Endothelial cell of umbilical vein (primary cell): ENCODE measurements at regions not wholly inside any gene's neighbourhood (a gene's known extent, or its start where the extent isn't known, plus 50 kb on each side); places are given as distances from the start of the nearest gene placed in this dataset.

Source experiments
- BruUV-seq: library from RNA; stranded (reverse); fragments of 400-500 nt; replicated peaks from 2 replicates; lab custom pipeline; 2021; lab: Mats Ljungman, UMichigan
- CTCF ChIA-PET: fragments of 300-600, 350-600 bp; sonication (Branson Sonifier 250); formaldehyde crosslinking; loops from one replicate; lab custom pipeline; 2021; ENCODE audit warnings: antibody characterized with exemption, inconsistent platforms; lab: Charles Lee
- POLR2A ChIA-PET: fragments of 300-600, 350-600 bp; sonication (Branson Sonifier 250); formaldehyde crosslinking; loops from one replicate; lab custom pipeline; 2021; ENCODE audit warnings: antibody characterized with exemption, inconsistent platforms; lab: Charles Lee
- DNase-seq: peaks from one replicate; pipeline ENCODE4 v3.0.0-alpha.2; 2011; ENCODE audit warnings: low read depth, low spot score
- FAIRE-seq: peaks from 2 replicates; lab custom pipeline; 2011; peaks lifted over from hg19 to GRCh38; lab: Jason Lieb, UNC
- H2AFZ ChIP-seq: 2 replicates; pipeline ENCODE4 v1.6.0; 2012; ENCODE audit warnings: low read depth, low read length, control low read depth, inconsistent platforms
- H3K27ac ChIP-seq: 2 replicates; pipeline ENCODE4 v1.5.1; 2011; ENCODE audit warnings: low read depth, mild to moderate bottlenecking, control low read depth, low read length, moderate library complexity; ENCODE audit not compliant: insufficient read depth
- H3K27me3 ChIP-seq, 2 experiments: 2 replicates each; pipeline versions ENCODE4 v1.6.0 to v1.6.1; 2011; ENCODE audit warnings: low read length in 2 of 2, mixed read lengths in 1 of 2; ENCODE audit not compliant: control insufficient read depth in 2 of 2, insufficient read depth in 2 of 2
- H3K36me3 ChIP-seq, 2 experiments: 2 replicates in 1 of 2; 3 replicates in 1 of 2; pipeline ENCODE4 v1.5.1; 2011; ENCODE audit warnings: low read length in 2 of 2, mild to moderate bottlenecking in 1 of 2, moderate library complexity in 1 of 2; ENCODE audit not compliant: control insufficient read depth in 2 of 2, insufficient read depth in 2 of 2; ENCODE audit errors: extremely low read depth in 1 of 2
- H3K4me1 ChIP-seq: 3 replicates; pipeline ENCODE4 v1.5.1; 2011; ENCODE audit warnings: mild to moderate bottlenecking, low read length; ENCODE audit not compliant: control insufficient read depth, insufficient read depth; ENCODE audit errors: extremely low read depth
- H3K4me2 ChIP-seq: 2 replicates; pipeline ENCODE4 v1.6.1; 2011; ENCODE audit warnings: low read length, control low read depth, mixed read lengths; ENCODE audit not compliant: insufficient read depth
- H3K4me3 ChIP-seq, 3 experiments: fragments of 200-600 bp in 1 of 3; sonication (generic), shearing (Covaris generic) in 1 of 3; replicated peaks in 1 of 3; 2 replicates each; pipeline ENCODE4 v1.5.1; 2011 to 2016; ENCODE audit warnings: control low read depth in 3 of 3, low read length in 3 of 3, mild to moderate bottlenecking in 2 of 3, inconsistent platforms in 1 of 3, low read depth in 1 of 3, moderate library complexity in 1 of 3; ENCODE audit not compliant: insufficient read depth in 1 of 3
- H3K79me2 ChIP-seq: 2 replicates; pipeline ENCODE4 v1.6.0; 2012; ENCODE audit warnings: low read length, inconsistent platforms; ENCODE audit not compliant: control insufficient read depth, insufficient read depth
- H3K9ac ChIP-seq: replicated peaks from 2 replicates; pipeline ENCODE3; 2011; ENCODE audit warnings: low read length, control low read depth; ENCODE audit not compliant: insufficient read depth; ENCODE audit errors: extremely low read depth
- H3K9me1 ChIP-seq: replicated peaks from 3 replicates; pipeline ENCODE4 v1.6.0; 2011; ENCODE audit warnings: mild to moderate bottlenecking, low read length; ENCODE audit not compliant: control insufficient read depth, insufficient read depth; ENCODE audit errors: extremely low read depth
- H3K9me3 ChIP-seq: replicated peaks from 2 replicates; pipeline ENCODE4 v1.5.1; 2012; ENCODE audit warnings: low read length, inconsistent platforms; ENCODE audit not compliant: control insufficient read depth, insufficient read depth
- H4K20me1 ChIP-seq: replicated peaks from 2 replicates; pipeline ENCODE3; 2011; ENCODE audit warnings: mild to moderate bottlenecking, low read length; ENCODE audit not compliant: control insufficient read depth, insufficient read depth; ENCODE audit errors: extremely low read depth
- CTCF ChIP-seq, 2 donors: IDR thresholded peaks; 1 replicate in 1 of 2; 2 replicates in 1 of 2; pipeline ENCODE4 v1.5.1; 2011; ENCODE audit warnings: low read length in 2 of 2, mild to moderate bottlenecking in 2 of 2, moderate library complexity in 2 of 2, control low read depth in 1 of 2, inconsistent platforms in 1 of 2, low read depth in 1 of 2; ENCODE audit not compliant: insufficient read depth in 1 of 2; ENCODE audit errors: extremely low read depth in 1 of 2
- EZH2 ChIP-seq: IDR thresholded peaks from 2 replicates; pipeline ENCODE4 v1.6.1; 2012; ENCODE audit warnings: borderline replicate concordance, low read depth, mild to moderate bottlenecking, moderate library complexity, low read length, inconsistent platforms; ENCODE audit not compliant: severe bottlenecking
- FOS ChIP-seq: IDR thresholded peaks from 2 replicates; pipeline ENCODE4 v1.6.1; 2011; ENCODE audit warnings: mild to moderate bottlenecking, low read length, moderate library complexity, borderline replicate concordance; ENCODE audit not compliant: insufficient read depth
- JUN ChIP-seq: IDR thresholded peaks from 2 replicates; pipeline ENCODE4 v1.6.1; 2011; ENCODE audit warnings: borderline replicate concordance, low read depth; ENCODE audit not compliant: insufficient read length, insufficient read depth
- MAX ChIP-seq: IDR thresholded peaks from 2 replicates; pipeline ENCODE4 v1.6.1; 2011; ENCODE audit not compliant: insufficient read depth, insufficient read length
- MYC ChIP-seq: IDR thresholded peaks from one replicate; pipeline ENCODE4 v1.6.1; 2011; ENCODE audit warnings: mild to moderate bottlenecking, low read depth, low read length
- POLR2A ChIP-seq: IDR thresholded peaks from 2 replicates; pipeline ENCODE4 v1.6.1; 2012; ENCODE audit warnings: low read depth, mild to moderate bottlenecking, control low read depth, low read length
- POLR2AphosphoS5 ChIP-seq: IDR thresholded peaks from 2 replicates; pipeline ENCODE4 v1.6.1; 2012; ENCODE audit warnings: low read depth, mild to moderate bottlenecking, control low read depth, low read length, moderate library complexity; ENCODE audit not compliant: insufficient read depth
- dilution Hi-C: fragments of 300-500 bp; cut with MboI; formaldehyde crosslinking; loops from one replicate; pipeline ENCODE4 v1.15.0; 2019; ENCODE audit warnings: low sequenced_read_pairs; ENCODE audit not compliant: extremely low pct_ligation_motif_present
- intact Hi-C: fragments of 100-400 bp; cut with micrococcal nuclease; formaldehyde crosslinking; loops from one replicate; pipeline ENCODE4 v1.10.0; 2022

- Histone ChIP-seq H3K9me1 (no peaks in the 10 kb centered on the region), H2AFZ (no peak overlapping the region), H3K4me1 (no peaks in the 10 kb centered on the region), H3K36me3 (no peaks in the 10 kb centered on the region), H3K27ac (no peak overlapping the region), H3K4me2 (no peak overlapping the region), H3K9ac (no peak overlapping the region), H3K9me3 (no peaks in the 10 kb centered on the region), H3K4me3 (no peak overlapping the region), H4K20me1 (no peaks in the 10 kb centered on the region), H3K79me2 (no peaks in the 10 kb centered on the region), H3K27me3 (no peaks in the 10 kb centered on the region)
- dilution Hi-C loops (no loop called here), intact Hi-C loops (no loop called here)
- DNase-seq (no peak), FAIRE-seq (no peak)
- no TSS peak for BruUV-seq
- CTCF ChIA-PET: interaction anchor here (0.8 to 2.2 kb wide), 2 partner anchors 12 to 126 kb away, joined by 3 to 12 read pairs; no protein-coding TSS in a partner anchor
- POLR2A ChIA-PET: no interaction called here
- TF ChIP-seq FOS (no peak), MYC (no peak), CTCF (IDR thresholded peaks at IDR 0.05; ENCODE audit: extremely low read depth in 1 of 2, insufficient read depth in 1 of 2, low read depth in 1 of 2, low read length in 2 of 2) (no peak), MAX (no peak), POLR2AphosphoS5 (no peak)
Measured at GRCh38 chr6:100246206-100246605, 218.5 kb downstream of the SIM1 start.

- CTCF ChIA-PET: interaction anchor here (1.2 kb wide), 1 partner anchor 17 kb away, joined by 3 read pairs; no protein-coding TSS in a partner anchor
- FAIRE-seq: no peak
- no peaks in the 10 kb centered on the region for H3K79me2 ChIP-seq
- no peak overlapping the region for H2AFZ ChIP-seq
- intact Hi-C loops (no loop called here), dilution Hi-C loops (no loop called here)
- H3K9ac ChIP-seq: no peak overlapping the region
- H3K4me1 ChIP-seq: no peaks in the 10 kb centered on the region
- no peaks in the 10 kb centered on the region for H4K20me1 ChIP-seq
- no peaks in the 10 kb centered on the region for H3K9me1 ChIP-seq
- TF ChIP-seq POLR2A (no peak), FOS (no peak), JUN (no peak), EZH2 (no peak), POLR2AphosphoS5 (no peak)
- H3K9me3 ChIP-seq: no peaks in the 10 kb centered on the region
- BruUV-seq: no TSS peak
- no peak overlapping the region for H3K4me3 ChIP-seq
- H3K27me3 ChIP-seq: no peaks in the 10 kb centered on the region
- no peak overlapping the region for H3K27ac ChIP-seq
- DNase-seq: no peak
- POLR2A ChIA-PET: no interaction called here
- no peak overlapping the region for H3K4me2 ChIP-seq
- H3K36me3 ChIP-seq: no peaks in the 10 kb centered on the region
Measured at GRCh38 chr6:100240798-100241197, 223.9 kb downstream of the SIM1 start.
